GM23248 (cell line): ENCODE measurements at regions not wholly inside any gene's neighbourhood (a gene's known extent, or its start where the extent isn't known, plus 50 kb on each side); places are given as distances from the start of the nearest gene placed in this dataset.

Source experiments
- EZH2 ChIP-seq: fragments of 200-600 bp; sonication (generic); IDR thresholded peaks from 2 replicates; pipeline ENCODE4 v1.6.1; 2018; ENCODE audit warnings: antibody characterized with exemption, mild to moderate bottlenecking; ENCODE audit not compliant: insufficient read depth, poor library complexity, severe bottlenecking
- EZH2phosphoT487 ChIP-seq: fragments of 200-600 bp; sonication (generic); IDR thresholded peaks from 2 replicates; pipeline ENCODE4 v1.6.1; 2018; ENCODE audit warnings: antibody characterized with exemption, moderate library complexity, mild to moderate bottlenecking, low read depth; ENCODE audit not compliant: insufficient read depth

DNA sequence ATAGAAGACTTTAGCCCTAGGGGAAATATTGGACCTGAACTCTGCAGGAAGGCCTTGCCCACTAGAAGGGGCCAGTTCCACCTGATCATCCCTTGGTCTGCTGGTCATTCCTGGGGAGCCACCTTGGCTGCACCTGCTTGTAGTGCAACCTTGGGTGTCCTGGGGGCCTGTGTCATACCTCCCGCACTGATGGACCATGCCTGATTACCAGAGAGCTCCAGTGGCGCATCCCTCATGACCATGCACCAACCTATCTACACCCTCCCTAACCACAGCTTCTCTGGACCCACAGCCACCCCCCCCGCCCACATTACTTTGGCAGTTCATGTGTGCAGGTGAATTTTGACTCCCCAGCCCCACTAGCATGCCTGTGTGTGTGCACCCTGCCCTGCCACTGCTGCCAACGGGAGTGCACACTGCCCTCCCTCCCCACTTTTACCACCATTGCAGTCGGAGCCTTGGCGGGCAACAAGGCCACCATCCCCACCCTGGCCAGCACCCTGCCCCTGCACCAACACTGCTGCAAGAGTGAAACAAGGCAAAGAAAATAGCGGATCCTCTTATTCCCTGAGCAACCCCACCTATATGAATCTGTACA, 208.1 kb downstream of the FAM47B start:
- TF ChIP-seq EZH2phosphoT487 (no peak), EZH2 (no peak)
